ENCODE measurements at regions not wholly inside any gene's neighbourhood (a gene's known extent, or its start where the extent isn't known, plus 50 kb on each side); places are given as distances from the start of the nearest gene placed in this dataset.
"Not testable (repeated sequence)": the region's sequence is repeated elsewhere in the genome, so short reads cannot be mapped to it uniquely, and the experiment has no call there.

DNA sequence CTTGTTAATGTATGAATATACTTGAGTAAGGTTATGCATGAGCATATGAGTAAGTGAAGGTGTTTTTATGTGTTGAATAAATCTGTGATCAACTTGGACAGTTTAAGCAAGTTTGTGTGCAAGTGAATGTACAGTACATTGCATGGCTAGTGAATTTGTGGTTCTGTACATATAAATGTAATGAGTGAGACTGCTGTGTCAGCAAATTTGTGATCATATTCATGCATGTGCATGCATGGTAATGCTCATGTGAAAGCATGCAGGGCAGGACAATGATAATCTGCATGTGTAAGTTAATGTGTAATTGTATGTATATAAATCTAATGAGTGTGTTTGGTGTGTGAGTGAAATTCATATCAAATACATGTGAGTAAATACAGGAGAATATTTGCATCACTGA lies 188.5 kb downstream of the PWWP3B start:
- no peak for DNase-seq (ENCODE audit: low spot score)

DNA sequence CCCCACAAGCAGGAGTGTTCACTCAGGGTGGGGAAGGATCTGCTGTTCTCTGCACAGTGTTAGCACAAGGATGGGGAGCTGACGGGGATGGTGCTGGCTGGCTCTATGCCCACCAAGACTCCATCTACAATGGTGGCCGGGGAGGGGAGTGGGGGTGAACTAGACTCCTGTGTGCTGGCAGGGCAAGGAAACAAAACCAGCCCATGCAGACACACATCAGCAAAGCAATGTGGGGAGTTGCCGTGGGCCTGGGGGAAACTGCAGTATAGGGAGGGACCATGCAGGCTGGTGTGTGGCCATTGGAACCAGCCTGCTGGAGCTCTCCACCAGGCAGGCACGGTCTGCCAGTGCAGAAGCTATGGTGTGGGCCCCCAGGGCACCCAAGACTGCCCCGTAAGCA lies 195.1 kb downstream of the PWWP3B start:
- no peak for DNase-seq (ENCODE audit: low spot score)

GRCh38 chrX:106378616-106379015 lies 210.5 kb downstream of the PWWP3B start:
- DNase-seq (ENCODE audit: low spot score), result no peak

- no peak for DNase-seq (ENCODE audit: low spot score)
Measured at GRCh38 chrX:106391284-106391911, 220.4 kb upstream of the RADX start.

- no peak for DNase-seq (ENCODE audit: low spot score)
Measured at GRCh38 chrX:106392346-106392745, 219.4 kb upstream of the RADX start.

DNA sequence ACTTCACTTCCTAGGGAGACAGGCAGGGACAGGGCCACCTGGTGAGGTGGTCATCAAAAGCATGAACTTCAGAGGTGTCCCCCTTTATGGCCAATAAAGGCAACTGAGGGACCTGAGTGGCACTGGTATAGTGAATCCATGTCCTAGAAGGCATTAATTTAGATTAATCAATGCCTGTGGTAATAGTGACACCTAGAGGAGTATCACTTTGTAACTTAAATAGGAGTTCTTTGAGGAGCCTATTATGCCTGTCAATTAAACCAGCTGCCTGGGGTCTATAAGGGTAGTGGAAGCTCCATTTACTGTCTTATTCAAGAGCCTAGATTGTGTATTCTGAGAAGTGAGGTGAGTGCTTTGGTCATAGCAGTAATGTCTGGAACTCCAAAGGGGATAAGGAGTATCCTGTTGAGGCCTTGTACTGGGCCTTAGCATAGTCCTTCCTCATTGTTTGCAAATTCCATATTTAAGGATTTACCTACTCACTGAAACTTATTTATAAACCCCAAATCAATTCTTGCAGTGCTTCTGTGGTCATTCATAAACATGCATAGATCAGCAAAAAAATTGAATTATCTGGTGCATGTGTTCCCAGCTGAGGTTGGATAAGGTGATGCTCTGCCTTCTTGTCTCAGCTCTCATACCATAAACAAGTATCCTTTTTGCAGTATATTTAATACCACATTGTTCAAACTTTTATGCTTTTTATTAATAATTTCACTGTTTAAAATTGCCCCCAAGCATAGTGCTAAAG lies 213.8 kb upstream of the RADX start:
- no peak for DNase-seq (ENCODE audit: low spot score)

- no peak for DNase-seq (ENCODE audit: low spot score)
Measured at GRCh38 chrX:106401965-106402559, 209.7 kb upstream of the RADX start.

DNA sequence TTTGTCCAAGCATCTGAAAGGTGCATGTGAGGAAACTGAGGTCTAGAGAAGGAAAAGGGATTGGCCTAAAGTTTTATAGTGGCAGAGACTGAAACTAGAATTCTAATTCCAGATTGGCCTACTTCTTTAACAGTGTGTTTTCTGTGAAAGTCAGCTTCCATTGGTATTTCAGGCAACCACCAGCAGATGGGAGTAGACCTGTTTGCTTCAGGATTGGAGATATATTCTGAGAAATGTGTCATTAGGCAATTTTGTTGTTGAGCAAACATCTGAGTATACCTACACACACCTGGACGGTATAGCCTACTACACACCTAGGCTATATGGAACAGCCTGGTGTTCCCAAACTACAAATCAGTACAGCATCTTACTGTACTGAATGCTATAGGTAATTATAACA lies 207.3 kb upstream of the RADX start:
- DNase-seq (ENCODE audit: low spot score), result no peak

DNA sequence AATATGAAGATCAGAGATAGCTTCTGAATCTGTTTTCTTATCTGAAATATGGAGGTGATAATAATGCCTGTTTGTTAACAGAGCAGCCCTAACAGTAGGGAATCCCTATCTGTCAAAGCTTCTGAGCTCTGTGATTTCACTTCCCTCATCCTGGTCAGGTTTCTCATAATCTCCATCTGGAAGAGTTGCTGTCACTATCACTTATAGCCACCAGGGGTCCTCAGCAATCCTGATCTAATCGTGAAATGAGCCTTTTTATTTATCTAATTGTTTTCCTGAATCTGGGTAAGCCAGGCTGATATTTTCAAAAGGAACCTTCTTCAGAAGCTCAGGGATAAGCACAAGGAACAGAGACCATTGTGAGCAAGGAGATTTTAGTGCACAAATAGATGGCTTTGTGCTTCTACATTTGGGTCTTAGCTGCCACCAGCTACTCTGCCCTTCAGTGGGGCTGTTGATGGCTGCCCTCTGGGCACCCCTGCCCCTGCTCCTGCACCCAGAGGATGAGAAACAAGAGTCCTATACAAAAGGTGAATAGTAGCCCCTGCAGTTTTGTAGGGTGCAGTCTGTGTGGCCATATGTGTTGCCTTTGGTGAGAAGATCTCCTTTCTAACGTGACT lies 196.4 kb upstream of the RADX start:
- peak; percentile 2 for DNase-seq (ENCODE audit: low spot score)

DNA sequence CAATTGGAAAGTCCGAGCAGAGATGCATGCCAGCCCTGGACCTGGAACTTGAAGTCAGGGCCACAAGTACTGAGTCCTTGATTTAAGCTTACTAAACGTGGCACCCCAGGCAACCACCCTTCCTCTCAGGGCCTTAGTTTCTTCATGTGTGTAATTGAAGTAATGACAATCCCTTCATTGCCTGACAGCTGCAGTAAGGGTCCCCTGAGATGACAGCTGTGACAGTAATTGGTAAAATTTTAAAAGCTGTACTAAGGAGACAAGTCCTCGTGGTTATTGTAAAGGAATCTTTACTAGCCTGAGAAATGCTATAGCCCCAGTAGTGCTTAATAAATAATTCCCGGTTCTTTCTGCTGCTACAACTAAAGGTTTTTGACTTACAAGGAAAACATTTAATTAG lies 175.1 kb upstream of the RADX start:
- no peak for DNase-seq (ENCODE audit: low spot score)

DNA sequence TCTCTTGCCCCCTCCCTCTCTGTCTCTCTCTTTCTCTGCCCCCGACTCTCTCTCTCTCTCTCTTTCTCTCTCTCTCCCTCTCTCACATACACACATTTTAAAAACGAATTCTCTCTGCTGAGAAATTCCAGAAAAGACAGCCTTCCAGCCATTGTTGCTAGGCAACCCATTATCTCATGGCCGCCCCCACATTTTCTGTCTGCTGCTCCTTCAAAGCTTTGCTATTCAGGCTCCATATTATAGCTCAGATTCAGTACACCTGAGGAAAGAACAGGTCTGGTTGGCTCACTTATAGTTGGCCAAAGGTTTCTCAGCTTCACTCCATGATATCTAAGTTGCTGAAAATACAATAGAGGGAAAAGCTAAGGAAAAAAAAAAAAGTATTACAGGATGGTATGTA lies 174.4 kb upstream of the RADX start:
- DNase-seq (ENCODE audit: low spot score), result no peak

- no peak for DNase-seq (ENCODE audit: low spot score)
Measured at GRCh38 chrX:106450405-106450804, 161.4 kb upstream of the RADX start.

GRCh38 chrX:106451933-106452332 lies 159.8 kb upstream of the RADX start:
- DNase-seq (ENCODE audit: low spot score), result no peak

- DNase-seq (ENCODE audit: low spot score), result no peak
Measured at GRCh38 chrX:106454991-106455390, 156.8 kb upstream of the RADX start.

DNA sequence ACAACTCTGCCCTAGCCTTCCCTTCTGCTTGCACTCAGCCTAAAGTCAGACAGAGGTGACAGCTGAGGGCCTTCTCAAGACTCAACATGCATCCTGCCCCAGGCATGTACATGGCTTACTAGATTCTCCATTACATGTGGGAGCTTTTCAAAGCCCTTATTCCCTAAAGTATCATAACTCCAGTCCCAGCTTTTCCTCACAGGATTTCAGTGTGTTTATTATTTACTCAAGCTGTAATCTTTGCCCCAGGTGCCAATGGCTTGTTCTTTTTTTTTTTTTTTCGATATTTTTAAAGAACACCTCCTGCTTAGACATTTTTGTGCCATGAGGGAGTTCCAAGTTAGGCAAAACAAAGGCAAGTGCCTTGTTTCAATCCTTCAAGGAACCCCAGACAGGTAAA lies 154.0 kb upstream of the RADX start:
- no peak for DNase-seq (ENCODE audit: low spot score)

DNA sequence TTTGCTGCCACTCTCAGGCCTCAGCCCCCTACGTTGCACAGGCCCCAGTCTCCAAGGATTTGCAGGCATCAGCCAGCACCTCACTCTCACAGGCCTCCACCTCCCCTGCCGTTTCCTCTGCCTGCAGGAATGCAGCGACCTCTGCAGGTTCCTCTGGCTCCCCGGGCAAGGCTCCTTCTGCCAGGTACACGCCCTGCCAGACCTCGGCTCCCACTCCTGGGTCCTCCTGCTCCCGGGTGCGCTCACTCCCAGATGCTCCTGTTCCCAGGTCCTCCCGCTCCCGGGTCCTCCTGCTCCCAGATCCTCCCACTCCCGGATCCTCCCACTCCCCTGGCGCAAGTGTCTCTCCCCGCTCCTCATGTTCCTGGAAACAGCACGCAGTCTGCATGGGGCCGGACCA lies 144.4 kb upstream of the RADX start:
- no peak for DNase-seq (ENCODE audit: low spot score)

DNA sequence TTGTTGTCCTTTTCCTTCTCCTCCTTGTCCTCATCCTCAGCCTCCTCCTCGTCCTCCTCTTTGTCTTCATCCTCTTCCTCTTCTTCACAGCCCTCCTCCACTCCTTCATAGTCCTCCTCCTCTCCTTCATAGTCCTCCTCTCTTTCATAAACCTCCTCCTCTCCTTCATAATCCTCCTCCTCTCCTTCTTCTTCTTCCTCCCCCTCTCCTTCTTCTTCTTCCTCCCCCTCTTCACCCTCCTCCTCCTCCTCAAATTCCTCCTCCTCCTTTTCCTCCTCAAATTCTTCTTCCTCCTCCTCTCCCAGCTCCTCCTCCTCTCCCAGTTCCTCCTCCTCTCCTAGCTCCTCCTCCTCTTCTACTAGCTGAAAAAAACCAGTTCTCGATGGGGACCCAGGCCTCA lies 143.8 kb upstream of the RADX start:
- no peak for DNase-seq (ENCODE audit: low spot score)

DNA sequence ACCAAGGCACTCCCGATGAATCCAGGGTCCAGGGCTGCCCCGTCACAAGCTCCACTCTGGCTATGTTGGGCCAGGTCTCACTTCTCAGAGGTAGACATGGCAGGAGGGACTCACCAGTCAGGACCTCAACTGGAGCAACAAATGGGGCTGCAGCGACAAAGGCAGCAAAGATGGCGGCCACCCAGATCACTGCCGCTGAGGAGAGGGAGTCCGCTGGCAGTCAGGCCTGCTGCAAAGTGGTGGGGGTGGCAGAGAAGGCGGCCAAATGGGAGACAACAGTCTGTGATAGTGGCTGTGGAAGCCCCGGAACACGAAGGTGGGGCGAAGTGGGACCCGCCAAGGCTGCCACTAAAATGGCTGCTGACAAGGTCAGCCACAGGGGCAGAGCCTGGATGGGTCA lies 143.3 kb upstream of the RADX start:
- no peak for DNase-seq (ENCODE audit: low spot score)

GRCh38 chrX:106479920-106480319 lies 131.9 kb upstream of the RADX start:
- DNase-seq (ENCODE audit: low spot score), result no peak

DNA sequence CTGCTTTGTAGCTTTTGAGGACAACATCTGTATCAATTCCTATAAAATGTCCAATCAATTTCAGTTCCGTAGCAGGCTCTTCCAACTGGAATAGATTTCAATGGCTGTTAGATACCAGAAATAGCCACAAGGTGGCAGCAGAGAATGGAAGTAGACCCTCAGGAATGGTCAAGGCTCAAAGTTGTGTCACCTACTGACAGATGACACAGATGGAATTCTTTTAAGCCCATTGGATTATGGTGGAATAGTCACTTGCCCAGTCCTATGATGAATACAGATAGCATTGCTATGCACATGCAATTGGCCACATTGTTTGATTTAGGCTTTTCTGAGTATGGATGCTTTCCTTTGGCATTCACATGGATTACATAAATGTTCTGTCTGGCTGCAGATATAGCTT lies 130.4 kb upstream of the RADX start:
- DNase-seq (ENCODE audit: low spot score), result peak; percentile 19

- no peak for DNase-seq (ENCODE audit: low spot score)
Measured at GRCh38 chrX:106484233-106484632, 127.5 kb upstream of the RADX start.

DNA sequence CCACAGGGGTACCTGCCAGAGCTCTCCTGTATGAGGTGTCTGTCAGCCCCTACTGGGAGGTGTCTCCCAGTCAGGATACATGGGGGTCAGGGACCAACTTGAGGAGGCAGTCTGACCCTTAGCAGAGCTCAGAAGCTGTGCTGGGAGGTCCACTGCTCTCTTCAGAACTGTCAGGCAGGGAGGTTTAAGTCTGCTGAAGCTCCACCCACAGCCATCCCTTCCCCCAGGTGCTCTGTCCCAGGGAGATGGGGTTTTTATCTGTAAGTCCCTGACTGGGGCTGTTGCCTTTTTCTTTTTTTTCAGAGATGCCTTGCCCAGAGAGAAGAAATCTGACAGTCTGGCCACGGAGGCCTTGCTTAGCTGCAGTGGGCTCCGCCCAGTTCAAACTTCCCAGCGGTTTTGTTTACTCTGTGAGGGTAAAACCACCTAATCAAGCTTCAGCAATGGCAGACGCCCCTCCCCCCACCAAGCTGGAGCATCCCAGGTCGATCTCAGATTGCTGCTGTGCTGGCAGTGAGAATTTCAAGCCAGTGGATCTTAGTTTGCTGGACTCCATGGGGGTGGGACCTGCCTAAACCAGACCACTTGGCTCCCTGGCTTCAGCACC lies 118.5 kb upstream of the RADX start:
- not testable (repeated sequence) for DNase-seq (ENCODE audit: low spot score)

- DNase-seq (ENCODE audit: low spot score), result no peak
Measured at GRCh38 chrX:106499473-106499872, 112.3 kb upstream of the RADX start.
